Sigmoid colon (tissue), 6 donors: ENCODE measurements at regions not wholly inside any gene's neighbourhood (a gene's known extent, or its start where the extent isn't known, plus 50 kb on each side); places are given as distances from the start of the nearest gene placed in this dataset.

Experiments used
- DNase-seq: peaks from one replicate; pipeline ENCODE4 v3.0.0-alpha.2; 2019
- H3K27ac ChIP-seq, 4 donors: fragments of 200-600 bp; sonication (generic); one replicate each; pipeline ENCODE4 v1.5.1; 2016 to 2019; ENCODE audit warnings: mild to moderate bottlenecking in 1 of 4
- H3K27me3 ChIP-seq, 3 donors: fragments of 200-600 bp; sonication (generic); one replicate each; pipeline ENCODE4 v1.5.1; 2019; ENCODE audit warnings: mild to moderate bottlenecking in 1 of 3
- H3K36me3 ChIP-seq, 4 donors: fragments of 200-600 bp; sonication (generic); one replicate each; pipeline ENCODE4 v1.5.1; 2016 to 2019
- H3K4me1 ChIP-seq, 4 donors: fragments of 200-600 bp; sonication (generic); one replicate each; pipeline ENCODE4 v1.5.1; 2017 to 2019
- H3K4me3 ChIP-seq, 4 donors: fragments of 200-600 bp; sonication (generic); one replicate each; pipeline ENCODE4 v1.5.1; 2017 to 2019; ENCODE audit warnings: mild to moderate bottlenecking in 2 of 4, moderate library complexity in 1 of 4
- H3K9me3 ChIP-seq, 4 donors: fragments of 200-600 bp in 3 of 4; sonication (generic) in 3 of 4; one replicate each; pipeline versions ENCODE4 v1.5.1 to v1.6.1; 2013 to 2019
- EP300 ChIP-seq, 4 donors: sonication (generic); formaldehyde crosslinking; IDR thresholded peaks; one replicate each; pipeline ENCODE4 v1.6.1; 2017; ENCODE audit warnings: antibody characterized with exemption in 4 of 4
- POLR2A ChIP-seq, 2 donors: fragments of 450-650 bp; IDR thresholded peaks; one replicate each; pipeline ENCODE4 v1.6.1; 2016; ENCODE audit warnings: antibody characterized with exemption in 2 of 2, mild to moderate bottlenecking in 2 of 2, moderate library complexity in 2 of 2
- POLR2AphosphoS5 ChIP-seq, 4 donors: sonication (generic); formaldehyde crosslinking; IDR thresholded peaks; one replicate each; pipeline ENCODE4 v1.6.1; 2017; ENCODE audit warnings: antibody characterized with exemption in 4 of 4
- WGBS, 2 donors: extraction: QIAGEN DNeasy Blood & Tissue Kit; methylation state at CpG; one replicate each; pipeline ENCODE4 v1.1.7; 2013; 5-methylcytosine and 5-hydroxymethylcytosine counted together
- intact Hi-C: fragments of 100-400 bp; cut with DNase I; formaldehyde crosslinking; loops from one replicate; pipeline ENCODE4 v1.15.1; 2023
- TF ChIP-seq, protein P1 (sequence below), 4 experiments: fragments of 450-650 bp in 3 of 4; fragments of 200-600 bp in 1 of 4; IDR thresholded peaks; one replicate each; pipeline ENCODE4 v1.5.1; 2016 to 2019; ENCODE audit warnings: antibody characterized with exemption in 4 of 4, mild to moderate bottlenecking in 3 of 4, moderate library complexity in 2 of 4
- donor health status: healthy with polysubstance abuse.
- donor health status: healthy.

DNA sequence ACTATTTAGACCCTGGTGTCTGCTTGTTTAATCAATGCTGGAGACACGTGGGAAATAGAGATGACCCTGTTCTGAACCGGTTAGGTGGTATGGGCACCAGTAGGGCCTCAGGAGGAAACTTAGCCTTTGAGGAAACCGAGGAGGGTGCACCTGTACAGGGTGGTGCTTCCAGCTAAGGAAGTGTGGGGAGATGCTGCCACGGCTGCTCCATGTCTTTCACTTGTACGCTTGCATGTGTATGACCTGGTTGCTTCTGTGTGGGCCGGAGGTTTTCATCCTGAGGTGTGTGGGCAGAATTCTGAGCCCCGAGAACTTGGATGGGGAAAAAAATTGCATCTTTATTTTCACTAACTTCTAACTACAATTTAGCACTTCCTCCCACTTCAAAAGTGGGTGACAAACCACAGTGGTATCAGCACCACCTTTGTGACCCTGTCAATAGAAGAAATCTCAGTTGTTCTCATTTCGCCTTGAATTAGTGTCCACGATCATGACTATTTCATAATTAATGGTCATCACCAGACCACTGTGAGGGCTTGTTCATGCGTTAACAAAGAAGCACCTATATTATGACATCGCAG lies 99.8 kb upstream of the SPATA31C2 start:
- no peak for DNase-seq
- 72 to 86% methylated on average over 11 of the region's 11 CpGs for WGBS, 2 donors

DNA sequence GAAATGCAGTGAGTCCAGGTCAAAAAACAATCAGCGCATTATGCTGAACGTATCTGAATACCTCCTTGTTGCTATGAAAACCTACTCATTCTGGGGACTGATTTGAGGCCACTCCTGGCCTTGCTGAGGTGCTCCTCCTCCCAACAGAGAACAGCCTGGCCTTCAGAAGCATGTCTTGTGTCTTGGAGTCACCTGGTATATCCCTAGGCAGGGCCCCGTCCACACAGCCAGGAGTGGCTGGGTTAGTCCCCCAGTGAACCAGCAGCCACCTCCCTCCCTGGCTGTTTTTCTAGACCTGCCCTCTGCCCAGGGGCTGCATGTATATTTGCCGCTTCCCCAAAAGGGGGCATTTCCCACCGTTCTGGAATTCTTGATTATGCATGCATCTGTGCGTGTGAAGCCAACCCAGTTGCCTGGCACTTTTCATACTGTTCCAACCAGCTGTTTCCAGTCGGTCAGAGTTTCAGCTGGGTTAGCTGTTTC lies 99.2 kb upstream of the SPATA31C2 start:
- TF ChIP-seq POLR2A (IDR thresholded peaks at IDR 0.05) (no peak), EP300 (IDR thresholded peaks at IDR 0.05) (no peak), POLR2AphosphoS5 (IDR thresholded peaks at IDR 0.05) (no peak)
- TF ChIP-seq, protein P1, sequence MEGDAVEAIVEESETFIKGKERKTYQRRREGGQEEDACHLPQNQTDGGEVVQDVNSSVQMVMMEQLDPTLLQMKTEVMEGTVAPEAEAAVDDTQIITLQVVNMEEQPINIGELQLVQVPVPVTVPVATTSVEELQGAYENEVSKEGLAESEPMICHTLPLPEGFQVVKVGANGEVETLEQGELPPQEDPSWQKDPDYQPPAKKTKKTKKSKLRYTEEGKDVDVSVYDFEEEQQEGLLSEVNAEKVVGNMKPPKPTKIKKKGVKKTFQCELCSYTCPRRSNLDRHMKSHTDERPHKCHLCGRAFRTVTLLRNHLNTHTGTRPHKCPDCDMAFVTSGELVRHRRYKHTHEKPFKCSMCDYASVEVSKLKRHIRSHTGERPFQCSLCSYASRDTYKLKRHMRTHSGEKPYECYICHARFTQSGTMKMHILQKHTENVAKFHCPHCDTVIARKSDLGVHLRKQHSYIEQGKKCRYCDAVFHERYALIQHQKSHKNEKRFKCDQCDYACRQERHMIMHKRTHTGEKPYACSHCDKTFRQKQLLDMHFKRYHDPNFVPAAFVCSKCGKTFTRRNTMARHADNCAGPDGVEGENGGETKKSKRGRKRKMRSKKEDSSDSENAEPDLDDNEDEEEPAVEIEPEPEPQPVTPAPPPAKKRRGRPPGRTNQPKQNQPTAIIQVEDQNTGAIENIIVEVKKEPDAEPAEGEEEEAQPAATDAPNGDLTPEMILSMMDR (IDR thresholded peaks at IDR 0.05), result no peak
- Histone ChIP-seq H3K27ac (peak overlapping the region in 3 of 4 donors; percentile 31 to 69 (median 55)), H3K9me3 (peaks cover 0 to 3% (median 0%) of the 10 kb centered on the region in 4 donors), H3K36me3 (no peaks in the 10 kb centered on the region), H3K4me1 (peaks cover 0 to 30% (median 18%) of the 10 kb centered on the region in 4 donors), H3K27me3 (no peaks in the 10 kb centered on the region), H3K4me3 (no peak overlapping the region)
- 73 to 75% methylated on average over 7 of the region's 7 CpGs for WGBS, 2 donors
- intact Hi-C loops, result no loop called here
- no peak for DNase-seq

More for the DNA sequence above, 99.8 kb upstream of the SPATA31C2 start:
- intact Hi-C loops, result no loop called here
- H3K4me1 ChIP-seq, result peaks cover 0 to 30% (median 18%) of the 10 kb centered on the region in 4 donors
- H3K9me3 ChIP-seq, result peaks cover 0 to 1% (median 0%) of the 10 kb centered on the region in 4 donors
- peak overlapping the region in 2 of 4 donors; percentile 55 to 69 for H3K27ac ChIP-seq
- H3K4me3 ChIP-seq, result no peak overlapping the region
- no peak for TF ChIP-seq POLR2A (IDR thresholded peaks at IDR 0.05)
- TF ChIP-seq EP300 (IDR thresholded peaks at IDR 0.05), result no peak
- TF ChIP-seq, protein P1 (IDR thresholded peaks at IDR 0.05), result no peak
- no peak for TF ChIP-seq POLR2AphosphoS5 (IDR thresholded peaks at IDR 0.05)
- H3K27me3 ChIP-seq, result no peaks in the 10 kb centered on the region
- H3K36me3 ChIP-seq, result no peaks in the 10 kb centered on the region

DNA sequence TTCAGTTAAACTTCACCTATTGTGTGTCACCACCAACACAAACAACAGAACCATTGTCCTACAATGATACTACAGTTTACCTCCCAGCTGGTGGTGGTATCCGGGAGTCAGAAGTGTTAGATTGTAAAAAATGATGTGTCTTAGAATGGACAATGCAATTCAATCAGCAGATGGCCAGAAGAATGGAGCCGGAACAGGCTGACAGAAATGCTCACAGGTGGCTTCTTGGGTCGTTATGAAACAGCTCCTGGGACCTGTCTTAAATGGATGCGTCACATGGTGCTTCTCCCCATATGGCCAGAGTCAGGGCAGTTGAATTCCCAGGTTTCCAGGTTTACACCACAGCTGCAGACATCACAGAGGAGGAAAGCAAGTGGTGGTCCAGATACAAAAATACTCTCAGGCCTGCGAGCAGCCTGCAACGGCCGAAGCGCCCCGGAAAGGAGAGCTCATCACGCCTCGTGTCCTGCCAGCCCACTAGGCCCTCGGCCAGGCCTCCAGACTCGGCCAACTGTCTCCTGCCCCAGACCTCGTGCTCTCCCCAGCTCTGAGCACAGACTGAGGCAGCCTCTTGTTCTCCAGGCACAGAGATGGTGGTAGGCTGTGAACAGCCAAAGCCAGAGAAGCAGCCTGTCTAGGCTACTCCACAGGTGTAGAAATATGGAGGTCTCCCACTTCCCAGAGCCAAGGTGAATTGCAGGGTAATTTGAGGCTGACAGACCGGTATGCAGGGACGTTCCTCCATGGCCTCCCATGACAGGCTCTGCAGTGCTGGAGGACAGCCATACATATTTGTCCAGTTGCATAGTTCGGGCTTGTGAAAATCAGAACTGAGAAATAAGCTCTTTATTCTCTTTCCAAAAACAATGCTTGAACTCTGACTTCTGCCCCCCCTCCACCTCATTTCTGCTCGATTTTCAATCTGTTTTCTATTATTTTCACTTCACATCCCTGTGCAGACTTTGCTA lies 98.5 kb upstream of the SPATA31C2 start:
- H3K4me3 ChIP-seq, result no peak overlapping the region
- H3K36me3 ChIP-seq, result no peaks in the 10 kb centered on the region
- H3K27me3 ChIP-seq, result no peaks in the 10 kb centered on the region
- peaks cover 0 to 30% (median 18%) of the 10 kb centered on the region in 4 donors for H3K4me1 ChIP-seq
- WGBS, 2 donors, result 73% methylated on average over 18 of the region's 18 CpGs
- H3K27ac ChIP-seq, result peak overlapping the region; percentile 25 to 69 (median 43)
- TF ChIP-seq POLR2A (IDR thresholded peaks at IDR 0.05) (no peak), POLR2AphosphoS5 (IDR thresholded peaks at IDR 0.05) (peak in 1 of 4 donors; percentile 18)
- H3K9me3 ChIP-seq, result peaks cover 0 to 3% (median 0%) of the 10 kb centered on the region in 4 donors
- intact Hi-C loops, result no loop called here
- DNase-seq, result peak; percentile 78

DNA sequence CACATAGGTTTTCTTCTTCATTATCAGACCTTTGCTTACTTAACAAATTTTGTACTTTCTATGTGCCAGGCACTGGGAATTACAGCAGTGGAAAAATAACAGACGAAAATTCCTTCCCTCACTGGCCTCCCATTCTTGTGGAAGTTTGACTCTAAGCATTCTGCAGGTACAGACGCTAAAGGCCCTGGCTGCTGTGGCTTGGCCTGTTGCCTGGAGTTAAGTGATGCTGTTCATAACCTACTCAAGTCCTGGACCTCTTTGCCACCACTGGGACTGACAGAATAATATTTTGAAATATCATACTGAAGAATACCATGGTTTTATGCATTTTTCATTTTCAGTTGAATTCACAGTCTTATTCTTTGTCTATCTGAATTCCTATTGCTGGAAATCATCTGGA lies 97.3 kb upstream of the SPATA31C2 start:
- Histone ChIP-seq H3K36me3 (no peaks in the 10 kb centered on the region), H3K4me1 (peaks cover 0 to 30% (median 18%) of the 10 kb centered on the region in 4 donors), H3K27ac (no peak overlapping the region), H3K27me3 (no peaks in the 10 kb centered on the region), H3K4me3 (no peak overlapping the region), H3K9me3 (peaks cover 0 to 3% (median 0%) of the 10 kb centered on the region in 4 donors)
- TF ChIP-seq POLR2A (IDR thresholded peaks at IDR 0.05) (no peak), EP300 (IDR thresholded peaks at IDR 0.05) (no peak), POLR2AphosphoS5 (IDR thresholded peaks at IDR 0.05) (no peak)
- TF ChIP-seq, protein P1 (IDR thresholded peaks at IDR 0.05), result no peak
- WGBS, 2 donors, result 77 to 82% methylated on average over 2 of the region's 2 CpGs
- intact Hi-C loops, result no loop called here
- DNase-seq, result no peak

DNA sequence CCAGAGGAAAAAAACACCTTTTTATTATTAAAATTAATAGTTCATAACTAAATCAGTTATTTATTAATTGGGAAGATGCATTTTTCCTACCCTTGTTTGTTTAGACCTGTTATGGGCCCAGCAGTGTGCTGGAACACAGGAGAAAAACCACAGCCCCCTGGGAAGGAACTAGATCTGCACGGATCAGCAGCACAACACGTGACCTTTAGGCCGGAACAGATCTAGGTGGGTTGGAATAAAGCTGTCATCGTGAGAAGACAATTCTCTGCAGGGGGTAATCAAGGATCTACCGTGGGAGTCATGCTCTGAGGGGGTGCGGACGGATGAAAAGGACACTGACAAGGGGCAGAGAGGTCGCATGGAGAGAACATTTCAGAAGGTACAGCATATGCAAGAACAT lies 95.8 kb upstream of the SPATA31C2 start:
- no peak for TF ChIP-seq EP300 (IDR thresholded peaks at IDR 0.05)
- H3K9me3 ChIP-seq, result peaks cover 0 to 3% (median 0%) of the 10 kb centered on the region in 4 donors
- no peak overlapping the region for H3K4me3 ChIP-seq

More for the DNA sequence above, 95.8 kb upstream of the SPATA31C2 start:
- Histone ChIP-seq H3K27me3 (no peaks in the 10 kb centered on the region), H3K36me3 (no peaks in the 10 kb centered on the region), H3K27ac (no peak overlapping the region), H3K4me1 (peaks cover 0 to 30% (median 18%) of the 10 kb centered on the region in 4 donors)
- 80 to 83% methylated on average over 8 of the region's 8 CpGs for WGBS, 2 donors
- no peak for DNase-seq
- intact Hi-C loops, result no loop called here
